ENCODE measurements at regions not wholly inside any gene's neighbourhood (a gene's known extent, or its start where the extent isn't known, plus 50 kb on each side); places are given as distances from the start of the nearest gene placed in this dataset.
"Not testable (repeated sequence)": the region's sequence is repeated elsewhere in the genome, so short reads cannot be mapped to it uniquely, and the experiment has no call there.

- DNase-seq: no peak
Observed at GRCh38 chr4:57832083-57832482, 721.9 kb upstream of the IGFBP7 start.

- DNase-seq: no peak
Observed at GRCh38 chr4:57789666-57790065, 679.5 kb upstream of the IGFBP7 start.

DNA sequence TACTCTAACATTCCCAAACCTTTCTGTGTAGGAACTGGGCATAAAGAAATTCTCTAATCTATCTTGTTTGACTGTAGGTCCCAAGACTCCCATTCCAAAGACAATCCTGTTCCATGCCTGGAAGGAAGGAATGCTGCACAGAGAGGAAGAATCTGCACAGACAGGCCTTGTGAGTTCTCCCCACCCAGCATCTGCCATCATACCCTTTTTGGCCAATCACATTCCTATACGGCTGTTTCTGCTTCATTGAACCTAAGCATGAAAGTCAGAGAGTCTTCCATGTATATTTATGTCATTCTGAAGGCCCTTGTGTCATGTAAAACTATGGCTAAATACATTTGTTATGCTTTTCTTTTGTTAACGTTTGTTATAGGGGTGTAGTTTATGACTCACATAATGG, 667.7 kb upstream of the IGFBP7 start:
- no peak for DNase-seq

DNA sequence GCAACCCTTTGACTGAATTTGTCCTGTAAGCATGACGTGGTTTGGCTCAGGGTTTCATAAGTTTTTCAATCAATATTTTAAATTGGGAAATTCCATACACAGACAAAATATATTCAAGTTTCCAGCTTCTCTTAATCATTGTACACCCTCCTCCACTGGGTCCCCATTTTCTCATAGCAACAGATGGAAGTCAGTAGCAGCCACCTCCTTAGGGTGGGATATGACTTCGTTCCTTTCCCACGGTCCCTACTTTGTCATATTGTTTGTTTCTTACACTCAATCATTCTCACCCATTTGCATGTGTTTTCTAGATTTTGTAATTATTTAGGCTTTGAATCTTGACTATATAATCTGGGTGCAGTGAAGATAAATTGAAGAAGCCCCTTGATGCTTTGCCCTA, 664.5 kb upstream of the IGFBP7 start:
- no peak for DNase-seq

- no peak for DNase-seq
Observed at GRCh38 chr4:57774171-57774570, 664.0 kb upstream of the IGFBP7 start.

GRCh38 chr4:57766341-57766740, 656.2 kb upstream of the IGFBP7 start:
- DNase-seq: no peak

DNA sequence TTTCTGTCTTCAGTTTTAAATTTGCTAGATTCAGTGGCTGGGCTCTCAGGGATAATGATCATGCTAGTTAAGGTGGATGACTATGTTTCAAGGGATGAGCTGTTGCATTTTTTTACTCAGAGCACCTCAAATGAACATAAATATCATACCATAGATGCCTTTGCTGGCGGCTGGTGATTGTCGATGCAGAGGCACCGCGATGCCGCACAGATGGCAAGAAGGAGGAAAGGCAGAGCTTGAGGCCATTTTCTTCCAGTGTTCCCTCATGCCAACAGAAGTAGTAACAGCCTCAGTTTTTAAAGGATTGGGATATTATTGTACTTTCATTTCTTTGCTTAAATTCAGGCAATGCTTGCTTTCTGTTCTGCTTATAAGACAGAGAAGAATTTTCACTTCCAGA, 654.7 kb upstream of the IGFBP7 start:
- no peak for DNase-seq

DNA sequence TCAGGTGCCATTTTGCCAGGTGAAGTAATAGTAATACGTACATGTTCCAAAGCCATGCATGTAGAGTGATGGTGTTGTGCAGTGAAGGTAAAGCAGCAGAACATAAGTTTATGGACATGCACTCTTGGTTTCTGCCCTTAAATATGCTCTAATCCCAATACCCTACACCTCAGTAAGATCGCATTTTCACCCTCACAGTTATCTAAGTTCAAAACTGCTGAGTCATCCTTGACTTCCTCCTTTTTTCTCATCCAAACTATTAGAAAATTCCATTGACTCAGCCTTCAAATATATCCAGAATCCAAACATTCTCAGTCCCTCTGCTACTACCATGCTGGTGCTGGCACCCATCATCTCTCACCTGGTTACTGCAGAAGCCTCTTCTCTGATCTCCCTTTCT, 652.9 kb upstream of the IGFBP7 start:
- DNase-seq: no peak

DNA sequence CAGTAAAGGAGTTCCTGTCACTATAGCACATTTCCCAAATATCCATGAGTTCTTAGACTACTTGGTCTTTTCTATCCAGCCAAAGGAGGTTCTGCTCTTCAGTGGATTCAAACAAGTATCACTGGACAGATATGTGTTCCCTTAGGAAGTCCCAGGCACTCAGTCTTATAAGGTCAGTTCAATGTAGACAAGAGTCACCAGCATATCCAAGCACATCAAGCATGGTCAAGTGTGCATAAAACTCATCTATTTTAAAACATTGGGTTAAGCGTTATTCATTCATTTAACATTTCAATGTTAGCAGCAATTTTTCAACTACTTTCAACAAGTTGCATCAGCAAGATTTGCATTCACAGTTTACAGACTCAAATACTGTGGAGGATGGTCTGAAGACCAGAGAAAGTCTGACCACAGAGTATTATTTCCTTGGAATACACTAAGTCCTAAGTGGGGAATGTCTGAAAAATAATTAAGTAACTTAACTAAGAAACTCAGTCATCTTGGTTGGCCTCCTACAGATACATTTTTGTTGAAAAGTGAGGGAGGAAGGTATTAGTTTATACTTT, 630.5 kb upstream of the IGFBP7 start:
- no peak for DNase-seq

- no peak for DNase-seq
Observed at GRCh38 chr4:57736781-57737180, 626.6 kb upstream of the IGFBP7 start.

DNA sequence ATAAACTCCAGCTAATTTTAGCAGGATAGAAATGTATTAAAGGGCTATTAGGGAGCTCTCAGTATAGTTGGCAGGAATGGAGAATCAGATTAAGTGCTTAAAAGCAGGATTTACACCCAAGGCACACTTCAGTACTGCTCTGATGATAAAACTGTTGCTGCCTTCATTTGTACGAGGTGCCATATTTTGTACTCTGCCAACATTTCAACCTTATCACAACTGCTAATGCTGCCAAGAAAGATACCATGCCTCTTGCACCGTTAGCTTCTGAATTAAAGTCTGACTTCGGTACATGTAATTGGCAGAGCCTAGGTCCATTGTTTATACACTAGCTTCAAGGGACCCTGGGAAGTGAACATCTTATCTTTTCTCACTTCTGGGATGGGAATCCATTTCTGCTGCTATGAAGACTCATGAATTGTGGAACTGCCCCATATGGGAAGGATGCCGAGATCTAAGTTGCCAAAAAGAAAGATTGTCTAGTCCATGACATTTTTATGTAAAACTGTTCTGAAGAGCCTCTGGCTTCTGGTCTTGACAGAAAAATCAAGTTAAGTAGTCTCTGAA, 624.0 kb upstream of the IGFBP7 start:
- DNase-seq: no peak

DNA sequence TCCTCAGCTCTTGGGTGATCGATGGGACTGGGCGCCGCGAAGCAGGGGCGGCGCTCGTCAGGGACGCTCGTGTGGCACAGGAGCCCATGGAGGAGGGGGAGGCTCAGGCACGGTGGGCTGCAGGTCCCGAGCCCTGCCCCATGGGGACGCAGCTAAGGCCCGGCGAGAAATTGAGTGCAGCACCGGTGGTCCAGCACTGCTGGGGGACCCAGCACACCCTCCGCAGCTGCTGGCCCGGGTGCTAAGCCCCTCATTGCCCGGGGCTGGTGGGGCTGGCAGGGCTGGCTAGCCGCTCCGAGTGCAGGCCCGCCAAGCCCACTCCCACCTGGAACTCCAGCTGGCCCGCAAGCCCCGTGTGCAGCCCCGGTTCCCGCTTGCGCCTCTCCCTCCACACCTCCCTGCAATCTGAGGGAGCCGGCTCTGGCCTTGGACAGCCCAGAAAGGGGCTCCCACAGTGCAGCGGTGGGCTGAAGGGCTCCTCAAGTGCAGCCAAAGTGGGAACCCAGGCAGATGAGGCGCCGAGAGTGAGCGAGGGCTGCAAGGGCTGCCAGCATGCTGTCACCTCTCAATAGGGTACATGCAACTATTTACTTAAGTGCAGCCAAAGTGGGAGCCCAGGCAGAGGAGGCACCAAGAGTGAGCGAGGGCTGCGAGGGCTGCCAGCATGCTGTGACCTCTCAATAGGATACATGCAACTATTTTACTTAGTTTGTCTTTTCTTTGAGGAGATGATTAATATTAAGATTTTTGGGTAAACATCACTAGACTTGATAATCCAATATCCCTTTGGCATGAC, 619.8 kb upstream of the IGFBP7 start:
- not testable (repeated sequence) for DNase-seq

DNA sequence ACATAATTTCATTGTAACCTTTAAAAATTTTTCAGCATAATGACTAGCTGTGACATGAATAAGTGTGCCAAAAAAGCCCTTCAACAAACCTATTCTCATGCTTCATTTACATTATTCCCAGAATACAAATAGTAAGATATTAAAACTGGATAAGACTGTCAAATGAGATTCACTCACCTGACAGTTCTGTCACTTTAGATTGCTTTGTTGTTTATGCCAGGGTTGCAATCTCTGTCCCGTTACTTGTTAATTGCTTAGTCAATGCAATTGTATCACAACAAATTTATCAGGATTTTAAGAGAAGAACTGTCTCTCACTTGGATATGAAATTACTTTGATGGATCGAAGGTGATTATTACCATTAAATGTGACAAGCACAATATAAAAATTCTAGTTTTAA, 616.0 kb upstream of the IGFBP7 start:
- DNase-seq: no peak

DNA sequence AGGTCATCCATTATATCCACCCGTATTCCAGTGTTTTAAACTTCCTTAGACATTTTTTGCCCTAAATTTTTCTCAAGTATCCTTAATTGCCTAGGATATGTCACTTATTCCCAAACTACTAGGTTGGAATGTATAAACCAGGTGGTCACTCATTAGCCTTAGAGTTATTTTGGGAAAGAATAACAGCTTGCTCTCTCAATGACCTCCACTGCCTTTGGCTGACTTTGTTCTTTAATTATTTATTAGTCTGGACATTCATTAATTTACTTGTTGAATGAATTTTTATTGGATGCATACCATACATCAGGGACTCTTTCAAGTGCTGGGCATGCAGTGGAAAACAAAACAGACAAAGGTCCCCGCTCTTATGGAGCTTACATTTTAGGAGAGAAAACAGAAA, 609.3 kb upstream of the IGFBP7 start:
- DNase-seq: no peak

GRCh38 chr4:57714313-57714712, 604.1 kb upstream of the IGFBP7 start:
- DNase-seq: not testable (repeated sequence)

DNA sequence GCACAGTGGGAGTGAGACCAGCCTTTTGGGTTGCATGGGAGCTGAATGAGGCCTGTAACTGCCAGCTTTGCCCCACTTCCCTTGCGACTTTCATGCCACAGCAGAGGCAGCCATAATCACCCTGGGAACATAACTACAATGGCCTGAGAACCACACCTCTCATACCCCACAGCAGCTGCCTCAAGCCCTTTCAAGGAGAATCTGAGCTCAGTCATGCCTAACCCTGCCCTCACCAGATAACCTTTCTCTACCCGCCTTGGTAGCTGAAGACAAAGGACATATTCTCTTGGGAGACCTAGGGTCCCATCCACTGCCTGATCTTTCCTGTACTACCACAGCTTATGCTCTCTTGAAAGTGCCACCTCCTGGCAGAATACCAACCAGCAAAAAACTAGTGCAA, 599.9 kb upstream of the IGFBP7 start:
- DNase-seq: no peak

GRCh38 chr4:57691370-57691769, 581.2 kb upstream of the IGFBP7 start:
- no peak for DNase-seq

DNA sequence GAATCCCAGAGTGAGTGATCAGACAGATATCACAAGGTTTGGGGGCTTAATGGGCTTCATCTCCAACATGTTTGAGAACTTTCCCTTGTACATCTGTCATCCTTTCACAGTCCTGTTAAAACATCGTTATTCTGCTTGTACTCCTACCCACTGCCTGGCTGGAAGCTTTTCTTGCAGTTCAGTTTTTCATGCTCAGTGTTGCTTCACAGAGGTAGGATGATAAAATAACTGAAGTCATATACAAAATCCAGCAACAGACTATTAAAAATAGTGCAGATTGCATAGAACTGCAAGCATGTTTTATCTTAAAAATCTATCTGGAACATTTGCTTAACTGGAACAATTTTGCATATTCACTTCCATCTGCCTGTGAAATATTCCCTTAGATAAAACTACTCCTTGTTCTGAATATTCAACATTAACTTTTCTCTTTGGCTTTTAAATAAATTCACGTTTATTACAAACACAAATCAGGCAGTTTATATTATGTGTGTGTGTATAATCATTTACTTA, 579.6 kb upstream of the IGFBP7 start:
- DNase-seq: no peak

GRCh38 chr4:57682275-57682674, 572.1 kb upstream of the IGFBP7 start:
- DNase-seq: no peak

- no peak for DNase-seq
Observed at GRCh38 chr4:57679969-57680368, 569.8 kb upstream of the IGFBP7 start.

- no peak for DNase-seq
Observed at GRCh38 chr4:57676394-57676793, 566.2 kb upstream of the IGFBP7 start.

- no peak for DNase-seq
Observed at GRCh38 chr4:57672846-57673433, 562.8 kb upstream of the IGFBP7 start.

- no peak for DNase-seq
Observed at GRCh38 chr4:57668621-57669020, 558.4 kb upstream of the IGFBP7 start.

- DNase-seq: no peak
Observed at GRCh38 chr4:57665806-57666205, 555.6 kb upstream of the IGFBP7 start.
